ENCODE measurements at regions not wholly inside any gene's neighbourhood (a gene's known extent, or its start where the extent isn't known, plus 50 kb on each side); places are given as distances from the start of the nearest gene placed in this dataset.

- TF ChIP-seq CTCF (IDR thresholded peaks at IDR 0.05) (no peak), POLR2AphosphoS5 (IDR thresholded peaks at IDR 0.05) (no peak)
Measured at GRCh38 chr12:127170226-127171180, 1096.5 kb upstream of the TMEM132C start.

All from prostate gland (tissue), 2 donors.